Testis (tissue), 2 donors: ENCODE measurements at regions not wholly inside any gene's neighbourhood (a gene's known extent, or its start where the extent isn't known, plus 50 kb on each side); places are given as distances from the start of the nearest gene placed in this dataset.
"Not testable (repeated sequence)": the region's sequence is repeated elsewhere in the genome, so short reads cannot be mapped to it uniquely, and the experiment has no call there.

Experiments
- DNase-seq: peaks from one replicate; pipeline ENCODE4 v3.0.0-alpha.2; 2019
- H3K27ac ChIP-seq, 2 donors: fragments of 200-600 bp; sonication (generic); one replicate each; pipeline ENCODE4 v1.5.1; 2019
- H3K27me3 ChIP-seq: fragments of 200-600 bp; sonication (generic); one replicate; pipeline ENCODE4 v1.5.1; 2019
- H3K36me3 ChIP-seq: fragments of 200-600 bp; sonication (generic); one replicate; pipeline ENCODE4 v1.5.1; 2017; ENCODE audit warnings: low read depth; ENCODE audit errors: missing control alignments
- H3K4me1 ChIP-seq: fragments of 200-600 bp; sonication (generic); one replicate; pipeline ENCODE4 v1.5.1; 2019
- H3K4me3 ChIP-seq, 2 donors: fragments of 200-600 bp; sonication (generic); one replicate each; pipeline ENCODE4 v1.5.1; 2017 to 2019
- H3K9me3 ChIP-seq: fragments of 200-600 bp; sonication (generic); one replicate; pipeline ENCODE4 v1.5.1; 2017
- WGBS, 2 donors: methylation state at CpG; one replicate each; pipeline ENCODE4 v1.1.5; 2018; 5-methylcytosine and 5-hydroxymethylcytosine counted together
- intact Hi-C: fragments of 100-400 bp; cut with DNase I; formaldehyde crosslinking; loops from one replicate; pipeline ENCODE4 v1.15.1; 2023; ENCODE audit warnings: low total_unique reads

DNA sequence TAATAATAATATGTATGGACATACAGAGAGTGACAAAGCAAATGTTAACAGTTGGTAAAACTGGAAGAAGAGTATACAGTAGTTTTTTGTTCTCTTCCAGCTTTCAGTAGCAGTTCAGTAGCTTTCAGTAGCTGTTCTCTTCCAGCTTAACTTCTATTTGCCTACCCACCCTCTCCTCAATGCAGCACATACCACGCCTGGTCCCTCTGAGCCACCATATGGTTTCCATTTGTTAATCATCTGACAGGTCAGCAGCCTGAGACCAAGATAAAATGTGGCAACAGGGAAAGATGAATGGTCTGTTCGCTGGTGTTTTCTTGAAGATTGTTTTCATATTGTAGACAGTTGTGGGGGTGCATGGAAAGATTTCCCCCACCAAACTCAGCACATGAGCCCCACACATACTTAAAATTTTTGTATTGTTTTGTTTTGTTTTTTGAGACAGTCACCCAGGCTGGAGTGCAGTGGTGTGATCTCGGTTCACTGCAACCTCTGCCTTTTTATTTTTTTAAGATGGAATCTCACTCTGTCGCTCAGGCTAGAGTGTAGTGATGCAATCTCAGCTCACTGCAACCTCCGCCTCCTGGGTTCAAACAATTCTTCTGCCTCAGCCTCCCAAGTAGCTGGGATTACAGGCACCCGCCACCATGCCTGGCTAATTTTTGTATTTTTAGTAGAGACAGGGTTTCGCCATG is 56.8 kb downstream of the ATP6V0E2 start:
- intact Hi-C loops, H3K27me3 ChIP-seq, H3K4me3 ChIP-seq, H3K36me3 ChIP-seq, H3K9me3 ChIP-seq, H3K27ac ChIP-seq, H3K4me1 ChIP-seq, DNase-seq: not testable (repeated sequence)
- 53 to 63% methylated on average over 6 to 7 of the region's 7 CpGs for WGBS, 2 donors

- intact Hi-C loops, H3K36me3 ChIP-seq, H3K4me3 ChIP-seq, H3K27me3 ChIP-seq, H3K4me1 ChIP-seq, H3K27ac ChIP-seq, DNase-seq, H3K9me3 ChIP-seq: not testable (repeated sequence)
- 81 to 85% methylated on average over 4 to 5 of the region's 5 CpGs for WGBS, 2 donors
Observed at GRCh38 chr7:149933776-149934175, 60.0 kb downstream of the ATP6V0E2 start.

- H3K27me3 ChIP-seq, H3K27ac ChIP-seq, H3K36me3 ChIP-seq, H3K4me1 ChIP-seq, H3K4me3 ChIP-seq, intact Hi-C loops, H3K9me3 ChIP-seq, DNase-seq: not testable (repeated sequence)
- WGBS, 2 donors = no CpG with 5 or more reads among the region's 4 CpGs
Observed at GRCh38 chr7:149947346-149947745, 73.6 kb downstream of the ATP6V0E2 start.

DNA sequence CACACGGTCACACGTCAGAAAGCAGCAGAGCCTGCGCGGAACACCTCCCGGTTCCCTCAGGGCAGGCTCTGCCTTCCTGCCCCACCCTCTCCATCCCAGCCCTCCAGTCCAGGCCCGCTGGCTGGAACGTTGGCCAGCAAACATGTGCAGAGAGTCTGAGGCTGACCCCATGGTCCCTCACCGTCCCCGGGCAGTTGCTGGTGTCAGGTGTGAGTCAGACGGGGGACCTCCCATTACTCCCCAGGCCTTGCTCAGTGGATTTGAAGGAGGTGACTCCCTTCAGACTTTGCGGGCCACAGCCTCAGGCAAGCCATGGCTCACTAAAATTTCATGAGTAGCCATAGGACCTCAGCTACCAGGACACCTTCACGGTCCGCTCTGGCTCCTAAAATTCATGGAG is 74.7 kb downstream of the ATP6V0E2 start:
- H3K27me3 ChIP-seq, H3K27ac ChIP-seq, H3K4me3 ChIP-seq, H3K9me3 ChIP-seq, DNase-seq, H3K36me3 ChIP-seq, H3K4me1 ChIP-seq, intact Hi-C loops: not testable (repeated sequence)
- 87 to 89% methylated on average over 8 to 10 of the region's 13 CpGs for WGBS, 2 donors

GRCh38 chr7:149949863-149950577 is 76.3 kb downstream of the ATP6V0E2 start:
- H3K4me3 ChIP-seq, intact Hi-C loops, H3K27me3 ChIP-seq, H3K4me1 ChIP-seq, H3K36me3 ChIP-seq, DNase-seq, H3K27ac ChIP-seq, H3K9me3 ChIP-seq: not testable (repeated sequence)
- WGBS, 2 donors = 60 to 66% methylated on average over 5 to 9 of the region's 13 CpGs

DNA sequence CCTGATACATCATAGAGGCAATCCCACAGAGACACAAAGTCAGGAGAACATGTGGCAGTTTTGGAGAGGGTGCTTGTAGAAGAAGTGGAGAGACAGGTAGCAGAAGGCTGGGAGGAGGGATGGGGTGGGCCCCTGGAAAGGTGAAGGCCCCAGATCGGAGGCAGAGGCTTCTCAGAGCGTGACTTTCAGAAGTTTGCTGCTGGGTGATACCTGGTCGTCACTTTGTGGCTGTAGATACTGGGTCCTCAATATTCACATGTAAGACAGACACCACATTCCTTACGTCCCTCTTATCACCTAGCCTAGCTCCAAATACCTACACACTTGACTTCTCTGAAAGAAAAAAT is 76.8 kb downstream of the ATP6V0E2 start:
- intact Hi-C loops, H3K27ac ChIP-seq: not testable (repeated sequence)
- WGBS, 2 donors = no CpG with 5 or more reads among the region's 4 CpGs

DNA sequence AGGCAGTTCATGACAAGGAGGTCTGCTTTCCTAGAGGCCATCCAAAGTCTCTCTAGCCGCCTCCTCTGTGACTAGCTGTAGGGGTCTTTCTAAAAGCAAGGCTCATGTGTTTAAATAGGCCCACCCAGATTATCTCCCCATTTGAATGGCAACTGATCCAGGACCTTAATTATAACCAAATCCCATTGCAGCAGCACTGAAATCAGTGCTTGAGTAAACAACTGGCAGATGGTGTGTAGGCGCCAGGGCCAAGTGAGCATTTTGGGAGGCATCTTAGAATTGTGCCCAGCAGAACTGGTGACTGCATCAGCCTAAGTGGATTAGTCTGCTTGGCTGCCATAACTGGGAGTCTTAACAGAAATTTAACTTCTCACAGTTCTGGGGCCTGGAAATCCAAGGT is 77.8 kb downstream of the ATP6V0E2 start:
- DNase-seq, H3K36me3 ChIP-seq, H3K27ac ChIP-seq, H3K27me3 ChIP-seq, H3K9me3 ChIP-seq, intact Hi-C loops, H3K4me1 ChIP-seq, H3K4me3 ChIP-seq: not testable (repeated sequence)
- 92 to 100% methylated on average over 2 of the region's 2 CpGs for WGBS, 2 donors

More for the DNA sequence above, 76.8 kb downstream of the ATP6V0E2 start:
- DNase-seq, H3K36me3 ChIP-seq, H3K9me3 ChIP-seq, H3K27me3 ChIP-seq, H3K4me1 ChIP-seq, H3K4me3 ChIP-seq: not testable (repeated sequence)

- WGBS, 2 donors = 70 to 75% methylated on average over 1 to 2 of the region's 2 CpGs
Observed at GRCh38 chr7:149958880-149959279, 85.1 kb downstream of the ATP6V0E2 start.

DNA sequence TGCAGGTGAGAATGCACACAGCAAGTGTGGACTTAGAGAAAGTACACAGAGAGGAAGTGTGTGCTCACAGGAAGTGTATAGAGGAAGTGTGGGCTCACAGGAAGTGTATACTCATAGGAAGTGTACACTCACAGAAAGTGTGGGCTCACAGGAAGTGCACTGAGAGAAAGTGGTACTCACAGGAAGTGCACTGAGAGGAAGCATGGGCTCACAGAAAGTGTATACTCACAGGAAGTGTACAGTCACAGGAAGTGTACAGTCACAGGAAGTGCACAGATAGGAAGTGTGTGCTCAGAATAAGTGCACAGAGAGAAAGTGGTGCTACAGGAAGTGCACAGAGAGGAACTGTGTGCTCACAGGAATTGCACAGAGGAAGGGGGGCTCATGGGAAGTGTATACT is 87.1 kb downstream of the ATP6V0E2 start:
- H3K36me3 ChIP-seq, DNase-seq, intact Hi-C loops, H3K9me3 ChIP-seq, H3K4me3 ChIP-seq, H3K27me3 ChIP-seq, H3K27ac ChIP-seq, H3K4me1 ChIP-seq: not testable (repeated sequence)

More at GRCh38 chr7:149958880-149959279, 85.1 kb downstream of the ATP6V0E2 start:
- H3K27ac ChIP-seq, intact Hi-C loops, DNase-seq, H3K9me3 ChIP-seq, H3K36me3 ChIP-seq, H3K4me3 ChIP-seq, H3K4me1 ChIP-seq, H3K27me3 ChIP-seq: not testable (repeated sequence)

DNA sequence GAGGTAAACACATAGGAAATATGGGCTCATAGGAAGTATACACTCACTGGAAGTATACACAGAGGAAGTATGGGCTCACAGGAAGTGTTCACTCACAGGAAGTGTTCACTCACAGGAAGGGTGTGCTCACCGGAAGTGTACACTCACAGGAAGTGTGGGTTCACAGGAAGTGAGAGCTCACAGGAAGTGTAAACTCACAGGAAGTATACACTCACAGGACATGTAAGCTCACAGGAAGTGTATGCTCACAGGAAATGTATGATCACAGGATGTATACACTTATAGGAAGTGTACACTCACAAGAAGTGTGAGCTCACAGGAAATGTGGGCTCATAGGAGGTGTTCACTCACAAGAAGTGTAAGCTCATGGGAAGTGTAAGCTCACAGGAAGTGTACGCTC is 88.1 kb downstream of the ATP6V0E2 start:
- 67 to 92% methylated on average over 1 to 2 of the region's 2 CpGs for WGBS, 2 donors
- DNase-seq = not testable (repeated sequence)

GRCh38 chr7:149962685-149963319 is 89.0 kb downstream of the ATP6V0E2 start:
- H3K9me3 ChIP-seq = not testable (repeated sequence)

More for the DNA sequence above, 88.1 kb downstream of the ATP6V0E2 start:
- H3K36me3 ChIP-seq, intact Hi-C loops, H3K9me3 ChIP-seq, H3K27me3 ChIP-seq, H3K27ac ChIP-seq, H3K4me3 ChIP-seq, H3K4me1 ChIP-seq: not testable (repeated sequence)

GRCh38 chr7:149963985-149964384 is 90.2 kb downstream of the ATP6V0E2 start:
- H3K4me1 ChIP-seq, H3K36me3 ChIP-seq, H3K4me3 ChIP-seq, intact Hi-C loops, DNase-seq, H3K27me3 ChIP-seq, H3K27ac ChIP-seq, H3K9me3 ChIP-seq: not testable (repeated sequence)
- WGBS, 2 donors = 73 to 85% methylated on average over 5 of the region's 5 CpGs

More at GRCh38 chr7:149962685-149963319, 89.0 kb downstream of the ATP6V0E2 start:
- WGBS, 2 donors = 65 to 70% methylated on average over 8 of the region's 8 CpGs
- H3K36me3 ChIP-seq, H3K27ac ChIP-seq, intact Hi-C loops, DNase-seq, H3K4me1 ChIP-seq, H3K27me3 ChIP-seq, H3K4me3 ChIP-seq: not testable (repeated sequence)
